Brain microvascular endothelial cell (primary cell): ENCODE measurements at regions not wholly inside any gene's neighbourhood (a gene's known extent, or its start where the extent isn't known, plus 50 kb on each side); places are given as distances from the start of the nearest gene placed in this dataset.

ENCODE experiments used
- DNase-seq: peaks from one replicate; pipeline ENCODE4 v3.0.0-alpha.2; 2020
- H3K27ac ChIP-seq: fragments of 250-450 bp; sonication (Bioruptor Pico); 2 replicates; pipeline ENCODE4 v1.5.1; 2020; ENCODE audit warnings: mild to moderate bottlenecking, moderate library complexity
- H3K27me3 ChIP-seq: fragments of 250-450 bp; sonication (Bioruptor Pico); replicated peaks from 2 replicates; pipeline ENCODE4 v1.5.1; 2020; ENCODE audit warnings: mild to moderate bottlenecking
- H3K36me3 ChIP-seq: fragments of 250-450 bp; sonication (Bioruptor Pico); replicated peaks from 2 replicates; pipeline ENCODE4 v1.5.1; 2020; ENCODE audit warnings: mild to moderate bottlenecking
- H3K4me3 ChIP-seq: 2 replicates; pipeline ENCODE4 v1.5.1; 2011; ENCODE audit warnings: low read depth, mild to moderate bottlenecking, control low read depth, low read length, moderate library complexity
- CTCF ChIP-seq: IDR thresholded peaks from 2 replicates; pipeline ENCODE4 v1.5.1; 2011; ENCODE audit warnings: low read depth, mild to moderate bottlenecking, moderate library complexity, low read length, control low read depth, inconsistent platforms; ENCODE audit errors: missing control alignments
- in situ Hi-C: cut with HindIII; loops from 2 replicates; pipeline ENCODE4 v1.10.0; 2017; ENCODE audit warnings: low sequenced_read_pairs, low pct_ligation_motif_present

- DNase-seq, result no peak
- H3K4me3 ChIP-seq, result no peak overlapping the region
- in situ Hi-C loops, result no loop called here
- H3K27me3 ChIP-seq, result no peaks in the 10 kb centered on the region
- H3K36me3 ChIP-seq, result no peaks in the 10 kb centered on the region
- TF ChIP-seq CTCF, result no peak
- no peak overlapping the region for H3K27ac ChIP-seq
Measured at GRCh38 chr7:50190776-50191175, 97.7 kb upstream of the ZPBP start.

GRCh38 chr7:50189371-50189770 lies 96.3 kb upstream of the ZPBP start:
- Histone ChIP-seq H3K36me3 (no peaks in the 10 kb centered on the region), H3K4me3 (no peak overlapping the region), H3K27ac (no peak overlapping the region), H3K27me3 (no peaks in the 10 kb centered on the region)
- TF ChIP-seq CTCF, result no peak
- DNase-seq, result no peak
- in situ Hi-C loops, result no loop called here

- no peak for DNase-seq
- H3K36me3 ChIP-seq, result no peaks in the 10 kb centered on the region
- H3K27me3 ChIP-seq, result no peaks in the 10 kb centered on the region
- H3K27ac ChIP-seq, result no peak overlapping the region
- in situ Hi-C loops, result no loop called here
- no peak for TF ChIP-seq CTCF
- no peak overlapping the region for H3K4me3 ChIP-seq
Measured at GRCh38 chr7:50185951-50186682, 93.1 kb upstream of the ZPBP start.

GRCh38 chr7:50185208-50185607 lies 92.2 kb upstream of the ZPBP start:
- in situ Hi-C loops, result no loop called here
- no peaks in the 10 kb centered on the region for H3K27me3 ChIP-seq
- no peaks in the 10 kb centered on the region for H3K36me3 ChIP-seq
- no peak overlapping the region for H3K4me3 ChIP-seq
- H3K27ac ChIP-seq, result no peak overlapping the region
- TF ChIP-seq CTCF, result no peak
- no peak for DNase-seq

- H3K4me3 ChIP-seq, result no peak overlapping the region
- no peak overlapping the region for H3K27ac ChIP-seq
- DNase-seq, result no peak
- no peaks in the 10 kb centered on the region for H3K27me3 ChIP-seq
- in situ Hi-C loops, result no loop called here
- no peak for TF ChIP-seq CTCF
- no peaks in the 10 kb centered on the region for H3K36me3 ChIP-seq
Measured at GRCh38 chr7:50184271-50184990, 91.4 kb upstream of the ZPBP start.
